GM19397 (cell line): ENCODE measurements at regions not wholly inside any gene's neighbourhood (a gene's known extent, or its start where the extent isn't known, plus 50 kb on each side); places are given as distances from the start of the nearest gene placed in this dataset.
"Not testable (repeated sequence)": the region's sequence is repeated elsewhere in the genome, so short reads cannot be mapped to it uniquely, and the experiment has no call there.

ENCODE experiments used
- ATAC-seq: cut with Tn5 transposase; IDR thresholded peaks from one replicate; pipeline ENCODE4 v1.9.1; 2021; ENCODE audit warnings: mild to moderate bottlenecking, moderate library complexity; ENCODE audit not compliant: unreplicated experiment

GRCh38 chr18:76721207-76721996 lies 101.0 kb upstream of the ZNF236 start:
- no peak for ATAC-seq

GRCh38 chr18:76720683-76721082 lies 101.7 kb upstream of the ZNF236 start:
- ATAC-seq, result no peak

GRCh38 chr18:76715012-76715610 lies 107.2 kb upstream of the ZNF236 start:
- no peak for ATAC-seq

GRCh38 chr18:76713432-76713831 lies 108.9 kb upstream of the ZNF236 start:
- no peak for ATAC-seq

GRCh38 chr18:76712511-76713140 lies 109.7 kb upstream of the ZNF236 start:
- ATAC-seq, result no peak

GRCh38 chr18:76710646-76711520 lies 111.5 kb upstream of the ZNF236 start:
- no peak for ATAC-seq

- ATAC-seq, result peak; percentile 75
Measured at GRCh38 chr18:76709659-76710645, 112.4 kb upstream of the ZNF236 start.

- no peak for ATAC-seq
Measured at GRCh38 chr18:76708722-76709353, 113.5 kb upstream of the ZNF236 start.

- ATAC-seq, result no peak
Measured at GRCh38 chr18:76708071-76708721, 114.2 kb upstream of the ZNF236 start.

- no peak for ATAC-seq
Measured at GRCh38 chr18:76707534-76707933, 114.8 kb upstream of the ZNF236 start.

GRCh38 chr18:76704589-76704988 lies 117.8 kb upstream of the ZNF236 start:
- not testable (repeated sequence) for ATAC-seq

- ATAC-seq, result no peak
Measured at GRCh38 chr18:76699923-76700322, 122.4 kb upstream of the ZNF236 start.

GRCh38 chr18:76697441-76697901 lies 124.9 kb upstream of the ZNF236 start:
- ATAC-seq, result no peak

- ATAC-seq, result no peak
Measured at GRCh38 chr18:76691800-76692199, 130.6 kb upstream of the ZNF236 start.

GRCh38 chr18:76689646-76690264 lies 132.6 kb upstream of the ZNF236 start:
- no peak for ATAC-seq

GRCh38 chr18:76688724-76689472 lies 133.5 kb upstream of the ZNF236 start:
- no peak for ATAC-seq

GRCh38 chr18:76687304-76687962 lies 134.9 kb upstream of the ZNF236 start:
- no peak for ATAC-seq
